T1000 (cell line): ENCODE measurements at regions not wholly inside any gene's neighbourhood (a gene's known extent, or its start where the extent isn't known, plus 50 kb on each side); places are given as distances from the start of the nearest gene placed in this dataset.
"Not testable (repeated sequence)": the region's sequence is repeated elsewhere in the genome, so short reads cannot be mapped to it uniquely, and the experiment has no call there.

Experiments used
- DNase-seq: peaks from one replicate; lab custom pipeline; 2025; ENCODE audit warnings: mixed read lengths; lab: John Stamatoyannopoulos, UW

DNA sequence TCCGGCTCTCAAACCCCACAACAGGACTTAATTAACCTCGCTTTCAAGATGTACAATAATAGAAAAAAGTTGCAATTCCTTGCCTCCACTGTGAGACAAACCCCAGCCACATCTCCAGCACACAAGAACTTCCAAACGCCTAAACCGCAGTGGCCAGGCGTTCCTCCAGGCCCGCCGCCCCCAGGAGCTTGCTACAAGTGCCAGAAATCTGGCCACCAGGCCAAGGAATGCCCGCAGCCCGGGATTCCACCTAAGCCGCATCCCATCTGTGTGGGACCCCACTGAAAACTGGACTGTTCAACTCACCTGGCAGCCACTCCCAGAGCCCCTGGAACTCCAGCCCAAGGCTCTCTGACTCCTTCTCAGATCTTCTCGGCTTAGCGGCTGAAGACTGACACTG, 262.5 kb downstream of the SMARCA2 start:
- DNase-seq, result not testable (repeated sequence)

DNA sequence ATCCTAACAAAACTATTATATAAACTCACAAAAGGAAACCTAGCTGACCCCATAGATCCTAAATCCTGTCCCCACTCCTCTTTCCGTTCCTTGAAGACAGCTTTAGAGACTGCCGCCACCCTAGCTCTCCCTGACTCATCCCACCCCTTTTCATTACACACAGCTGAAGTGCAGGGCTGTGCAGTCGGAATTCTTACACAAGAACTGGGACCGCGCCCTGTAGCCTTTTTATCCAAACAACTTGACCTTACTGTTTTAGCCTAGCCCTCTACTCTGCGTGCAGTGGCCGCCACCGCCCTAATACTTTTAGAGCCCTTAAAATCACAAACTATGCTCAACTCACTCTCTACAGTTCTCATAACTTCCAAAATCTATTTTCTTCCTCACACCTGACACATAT, 264.0 kb downstream of the SMARCA2 start:
- not testable (repeated sequence) for DNase-seq

DNA sequence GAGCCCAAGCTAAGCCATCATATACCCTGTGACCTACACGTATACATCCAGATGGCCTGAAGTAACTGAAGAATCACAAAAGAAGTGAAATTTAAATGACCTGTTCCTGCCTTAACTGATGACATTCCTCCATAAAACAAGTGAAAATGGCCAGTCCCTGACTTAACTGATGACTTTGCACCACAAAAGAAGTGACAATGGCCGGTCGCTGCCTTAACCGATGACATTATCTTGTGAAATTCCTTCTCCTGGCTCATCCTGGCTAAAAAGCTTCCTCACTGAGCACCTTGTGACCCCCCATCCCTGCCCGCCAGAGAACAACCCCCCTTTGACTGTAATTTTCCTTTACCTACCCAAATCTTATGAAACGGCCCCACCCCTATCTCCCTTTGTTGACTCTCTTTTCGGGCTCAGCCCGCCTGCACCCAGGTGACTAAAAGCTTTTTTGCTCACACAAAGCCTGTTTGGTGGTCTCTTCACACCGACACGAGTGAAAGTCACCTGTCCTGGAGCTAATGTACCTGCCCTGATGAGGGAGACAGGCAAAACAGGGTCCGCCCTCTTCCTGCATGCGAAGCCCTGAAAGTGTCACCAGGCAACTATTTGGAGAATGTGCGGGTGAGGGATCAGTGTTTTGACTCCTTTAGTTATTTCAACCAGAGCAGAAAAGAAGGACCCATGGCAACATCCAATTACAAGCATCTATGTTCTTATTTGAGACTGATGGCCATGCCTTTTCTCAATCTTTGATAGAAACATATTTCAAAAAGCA, 266.1 kb downstream of the SMARCA2 start:
- no peak for DNase-seq

DNA sequence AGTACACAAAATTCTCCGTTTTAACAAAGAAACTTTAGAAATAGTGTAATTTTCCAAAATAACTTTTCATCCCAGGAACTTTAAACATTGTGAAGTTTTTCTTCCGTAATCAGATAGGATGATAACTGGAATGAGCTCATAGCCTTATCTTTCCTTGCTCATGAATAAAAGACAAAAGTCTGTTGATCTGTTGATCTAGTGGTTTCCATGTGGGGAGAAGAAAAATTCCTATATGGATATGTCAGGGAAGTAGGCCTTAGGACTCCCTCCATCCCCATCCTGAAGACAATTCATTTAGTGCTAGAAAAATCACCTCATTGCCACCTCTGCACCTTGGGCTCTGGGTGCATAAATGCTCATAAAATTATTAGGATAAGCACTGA, 266.6 kb downstream of the SMARCA2 start:
- no peak for DNase-seq

DNA sequence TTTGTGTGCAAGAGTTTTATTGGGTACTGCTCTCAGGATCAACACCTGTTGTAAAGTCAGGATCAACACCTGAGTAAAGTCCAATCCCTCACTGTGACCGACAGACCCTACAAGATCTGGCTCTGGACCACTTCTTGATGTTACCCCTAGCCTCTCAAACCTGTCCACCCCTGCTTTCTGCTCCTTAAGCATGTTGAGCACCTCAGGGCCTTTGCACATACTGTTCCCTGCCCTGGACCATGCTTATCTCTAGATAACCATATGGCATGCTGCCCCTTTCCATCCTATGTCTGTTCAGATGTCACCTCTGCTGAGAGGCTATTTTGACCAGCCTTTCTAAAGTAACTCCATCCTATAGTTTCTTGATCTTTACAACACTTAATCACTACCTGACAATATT, 269.6 kb downstream of the SMARCA2 start:
- no peak for DNase-seq

DNA sequence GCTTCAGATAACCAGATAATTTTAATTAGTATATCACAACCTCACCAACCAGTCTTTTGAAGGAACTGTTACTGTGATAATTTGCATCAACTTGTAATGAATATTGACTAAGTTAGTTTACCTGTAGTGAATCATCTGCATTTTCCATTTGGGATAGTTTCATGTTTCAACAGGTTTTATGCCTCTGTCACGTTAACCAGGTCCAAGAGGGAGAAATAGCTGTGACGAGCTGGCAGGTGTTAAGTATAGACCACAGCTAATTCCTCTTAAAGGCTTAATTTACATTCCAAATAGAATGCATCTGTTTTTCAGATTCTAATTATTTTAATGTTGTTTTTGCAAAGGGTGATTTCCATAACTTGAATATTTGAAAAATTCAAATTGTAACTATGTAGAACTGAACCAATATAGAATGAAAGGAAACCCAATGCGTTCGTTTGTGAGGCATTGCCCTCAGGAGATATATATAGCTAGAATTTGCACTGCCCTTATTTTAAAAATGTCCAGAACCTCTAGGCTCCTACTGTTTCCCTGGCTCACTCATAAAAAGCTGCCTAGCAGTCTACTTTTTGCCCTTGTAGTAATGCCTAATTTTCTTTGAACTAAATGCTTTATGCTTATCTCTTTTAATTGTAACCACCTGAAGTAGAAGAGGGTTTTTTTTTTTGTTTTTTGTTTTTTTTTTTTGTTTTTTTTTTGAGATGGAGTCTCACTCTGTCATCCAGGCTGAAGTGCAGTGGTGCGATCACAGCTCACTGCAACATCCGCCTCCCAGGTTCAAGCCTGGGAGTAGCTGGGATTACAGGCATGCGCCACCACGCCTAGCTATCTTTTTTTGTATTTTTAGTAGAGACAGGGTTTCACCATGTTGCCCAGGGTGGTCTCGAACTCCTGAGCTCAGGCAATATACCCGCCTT, 270.5 kb downstream of the SMARCA2 start:
- no peak for DNase-seq

DNA sequence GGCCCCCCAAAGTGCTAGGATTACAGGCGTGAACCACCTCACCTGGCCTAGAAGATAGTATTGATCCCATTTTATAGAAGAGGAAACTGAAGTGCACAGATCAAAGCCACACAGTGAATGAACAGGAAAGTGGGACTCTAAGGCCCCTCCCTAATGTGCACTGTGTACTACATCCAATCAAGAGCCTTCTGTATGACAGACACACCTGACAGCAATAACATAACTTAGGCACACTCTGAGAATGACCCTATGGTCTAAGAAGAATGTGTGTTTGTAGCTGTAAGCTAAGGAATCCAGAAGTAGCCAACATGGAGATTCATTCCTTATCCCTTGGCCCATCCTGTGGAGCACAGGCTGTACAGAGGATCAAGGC, 271.2 kb downstream of the SMARCA2 start:
- DNase-seq, result no peak

DNA sequence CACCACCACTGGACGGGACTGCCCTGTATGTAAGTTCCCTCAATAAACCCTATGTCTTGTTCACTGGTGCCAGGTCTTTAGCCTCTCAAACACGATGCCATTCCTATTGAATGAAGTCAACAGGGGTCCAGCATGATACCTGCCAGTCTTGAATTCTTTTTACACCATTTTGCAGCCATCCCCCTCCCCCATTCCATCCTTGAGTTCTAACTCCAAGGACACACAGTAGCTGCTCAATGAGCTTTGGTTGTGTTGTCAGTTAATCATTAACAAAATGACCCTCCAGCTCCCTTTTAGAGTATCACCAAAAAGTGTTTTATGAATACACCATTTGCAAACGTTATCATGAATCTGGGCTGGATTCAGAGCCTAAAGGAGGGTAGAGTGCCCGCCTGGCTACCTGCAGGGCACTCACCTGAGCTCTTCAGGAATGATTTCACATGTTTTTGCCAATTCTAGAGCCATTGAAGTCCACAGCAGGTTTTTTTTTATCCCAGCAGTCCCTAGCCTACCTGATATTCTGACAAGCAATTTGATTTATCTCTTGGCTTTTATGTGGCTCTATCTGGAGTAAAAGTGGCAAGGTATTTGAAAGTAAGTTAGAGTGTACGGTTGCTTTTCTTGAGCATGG, 271.8 kb downstream of the SMARCA2 start:
- no peak for DNase-seq

DNA sequence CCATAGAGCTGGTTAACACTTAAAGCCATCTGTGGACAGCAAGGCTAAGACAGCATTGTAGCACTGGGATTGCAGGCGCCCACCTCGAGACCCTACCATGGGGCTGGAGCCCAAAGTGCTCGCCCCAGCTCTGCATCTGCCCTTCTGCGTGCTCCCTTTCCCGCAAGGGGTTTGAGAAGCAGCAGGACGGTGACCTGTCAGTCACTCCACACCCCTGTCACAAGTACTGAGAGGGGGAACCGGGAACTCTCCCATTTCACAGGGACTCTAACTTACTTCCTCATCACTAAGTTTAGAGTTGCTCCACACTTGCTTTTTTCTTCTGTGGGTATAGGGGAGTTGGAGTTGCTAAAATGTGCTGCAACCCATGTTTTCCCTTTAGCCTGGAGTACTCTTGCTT, 273.2 kb downstream of the SMARCA2 start:
- DNase-seq, result no peak

DNA sequence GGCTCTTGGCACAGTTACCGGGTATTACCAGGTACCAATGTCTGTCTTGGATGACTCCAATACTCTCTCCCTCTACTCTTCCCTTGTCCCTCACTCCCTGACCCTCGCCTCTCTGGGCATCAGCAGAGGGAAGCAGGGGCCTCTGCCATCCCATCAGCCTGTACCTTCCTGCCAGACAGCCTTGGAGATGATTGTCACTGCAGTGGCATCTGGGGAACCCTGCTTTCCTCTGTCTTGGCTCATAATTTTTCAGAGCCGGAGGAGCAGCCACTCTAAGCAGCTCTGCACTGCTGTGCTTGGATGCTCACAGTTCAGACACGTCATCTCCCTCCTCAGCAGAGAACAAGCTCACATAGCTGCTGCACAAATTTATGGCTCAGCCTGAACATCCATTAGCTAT, 274.1 kb downstream of the SMARCA2 start:
- DNase-seq, result no peak

DNA sequence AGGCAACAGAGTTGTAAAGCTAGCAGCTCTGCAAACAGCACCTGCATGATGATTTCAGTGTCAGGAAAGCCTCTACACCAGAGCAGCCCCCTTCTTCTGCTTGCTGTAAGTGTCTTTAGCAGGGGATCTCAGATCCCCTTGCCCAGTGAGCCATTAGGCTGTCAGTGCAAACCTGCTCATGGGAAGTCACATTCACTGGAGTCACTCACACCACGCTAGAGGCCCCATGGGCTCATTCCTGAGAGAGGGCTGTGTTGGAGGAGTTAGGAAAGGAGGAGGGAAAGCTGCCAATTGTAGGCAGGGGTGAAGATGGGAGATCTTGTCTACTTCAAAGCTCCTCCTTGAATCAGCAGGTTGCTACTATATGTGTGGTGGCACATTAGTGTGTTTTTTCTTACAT, 275.2 kb downstream of the SMARCA2 start:
- no peak for DNase-seq

DNA sequence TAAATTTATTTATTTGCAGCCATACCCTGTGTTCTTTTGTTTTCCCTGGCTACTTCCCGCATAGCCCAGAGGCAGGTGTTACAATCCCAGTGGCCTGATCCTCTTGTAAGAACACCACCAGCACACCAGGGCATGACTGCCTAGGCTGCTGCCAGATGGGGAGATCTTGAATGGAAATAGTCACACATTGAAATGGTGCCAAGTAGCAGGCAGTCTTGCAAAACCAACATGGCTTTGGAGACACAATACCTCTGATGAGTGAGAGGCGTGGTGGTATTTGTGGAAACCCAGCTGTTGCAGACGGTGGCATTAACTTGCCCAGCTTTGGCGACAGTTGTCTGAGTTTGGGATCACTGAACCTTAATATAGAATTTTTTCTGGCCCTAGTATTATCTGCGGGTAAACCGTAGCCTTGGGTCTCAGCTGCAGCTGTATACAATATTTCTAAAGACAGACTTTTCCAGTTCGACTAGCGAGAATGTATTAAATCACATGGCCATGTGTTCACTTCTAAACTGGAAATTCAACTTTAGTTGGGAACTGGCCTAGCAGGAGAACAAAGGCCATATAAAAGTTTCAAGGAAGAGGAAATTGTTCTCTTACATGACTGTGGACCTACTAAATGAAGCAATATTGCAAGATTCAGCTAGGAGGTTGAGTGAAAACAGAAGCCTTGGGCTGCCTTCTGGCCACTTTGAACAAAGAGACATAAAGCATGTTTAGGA, 277.0 kb downstream of the SMARCA2 start:
- no peak for DNase-seq

DNA sequence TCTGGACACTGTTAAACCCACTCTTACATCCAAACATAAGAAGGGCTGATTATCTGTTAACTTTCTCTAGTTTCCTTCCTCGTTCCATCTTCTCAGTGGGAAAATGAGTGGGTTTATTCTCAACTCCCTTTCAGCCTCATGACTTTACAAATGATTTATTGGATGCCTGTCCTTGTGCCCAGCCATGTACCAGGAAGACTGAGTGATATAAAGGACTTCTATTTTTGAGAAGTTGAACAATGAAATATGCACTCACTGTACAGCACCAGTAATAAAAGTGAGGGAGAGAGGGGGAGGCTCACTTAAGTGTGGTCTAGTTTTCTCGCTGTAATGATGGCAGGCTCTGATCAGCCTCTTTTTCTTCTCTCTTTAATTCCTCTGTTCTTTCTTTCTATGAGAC, 277.6 kb downstream of the SMARCA2 start:
- no peak for DNase-seq

DNA sequence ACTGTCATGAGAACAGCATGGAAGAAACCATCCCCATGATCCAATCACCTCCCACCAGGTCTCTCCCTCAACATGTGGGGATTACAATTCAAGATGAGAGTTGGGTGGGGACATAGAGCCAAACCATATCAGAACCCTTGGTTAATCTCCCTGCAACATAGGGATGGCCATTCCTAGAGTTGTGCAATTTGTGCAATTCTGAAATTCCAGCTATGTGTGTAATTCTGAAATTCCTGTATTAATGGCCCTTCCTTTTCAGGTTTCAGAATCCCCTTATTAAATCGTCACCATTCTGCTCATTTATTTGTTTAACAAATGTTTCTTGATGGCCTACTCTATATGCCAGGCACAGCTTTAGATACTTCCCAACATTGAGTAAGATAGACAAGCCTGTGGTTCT, 282.6 kb downstream of the SMARCA2 start:
- no peak for DNase-seq

DNA sequence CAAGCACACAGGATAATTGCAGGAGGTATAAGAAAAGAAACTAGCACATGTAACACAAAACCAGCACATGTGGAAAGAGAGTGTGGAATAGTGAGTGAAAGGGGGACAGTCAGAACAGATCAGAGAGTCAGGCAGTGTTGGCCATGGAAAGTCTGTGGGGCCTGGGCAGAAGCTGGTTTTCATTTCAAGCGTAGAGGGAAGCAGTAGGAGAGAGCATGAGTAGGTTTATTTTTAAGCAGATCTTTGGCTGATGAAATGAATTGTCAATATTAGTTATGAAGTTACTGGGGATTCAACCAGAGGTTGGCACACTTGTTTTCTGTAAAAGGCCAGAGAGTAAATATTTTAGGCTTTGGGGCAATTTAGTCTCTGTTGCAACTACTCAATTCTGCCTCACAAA, 283.1 kb downstream of the SMARCA2 start:
- no peak for DNase-seq

DNA sequence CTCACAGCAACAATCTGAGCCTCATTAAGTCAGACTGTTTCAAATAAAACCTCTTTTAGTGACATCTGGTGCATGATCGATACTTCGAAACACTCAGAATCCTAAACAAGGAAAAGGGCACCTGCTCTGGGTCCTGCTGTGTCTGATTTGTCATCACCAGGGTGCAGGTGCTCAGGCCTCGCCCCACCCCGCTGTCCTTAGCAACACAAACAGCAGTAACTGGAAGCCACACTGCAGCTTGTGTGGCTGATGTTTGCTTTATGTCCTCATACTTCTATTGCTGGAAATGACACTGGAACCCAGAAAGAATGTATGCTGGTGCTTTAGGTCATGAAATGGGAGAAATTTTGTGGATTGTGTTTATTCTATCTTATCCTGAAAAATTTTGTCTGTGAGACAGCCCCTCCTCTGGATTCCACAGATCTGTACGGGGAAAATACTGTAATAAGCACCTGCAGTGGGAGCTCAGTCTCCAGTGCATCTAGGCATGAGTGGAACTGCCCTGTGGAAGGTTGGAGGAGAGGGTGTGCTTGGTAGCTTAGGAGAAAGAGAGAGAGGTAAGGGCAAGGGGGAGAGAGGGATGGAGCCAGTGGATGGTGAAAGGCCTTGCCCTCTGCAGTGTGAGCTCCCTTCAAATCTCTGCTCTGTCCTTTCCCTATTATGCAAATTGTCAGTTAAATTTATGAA, 284.2 kb downstream of the SMARCA2 start:
- DNase-seq, result no peak

DNA sequence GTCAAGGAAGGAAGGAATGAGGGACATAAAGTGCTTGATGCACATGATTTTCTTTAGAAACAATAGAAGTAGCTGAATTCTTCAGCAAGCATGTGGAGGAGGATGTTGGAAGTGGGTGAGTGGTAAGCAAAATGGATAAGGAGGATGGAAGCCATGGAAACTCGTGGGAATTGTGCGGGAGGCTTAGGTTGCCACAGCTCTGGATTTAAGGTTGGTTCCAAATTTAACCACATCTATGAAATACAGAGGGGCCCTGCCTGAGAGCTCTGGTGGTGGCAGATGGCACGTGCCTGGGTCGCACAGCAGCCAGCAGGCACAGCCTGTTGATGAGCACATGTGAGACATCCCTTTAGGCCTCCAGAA, 284.7 kb downstream of the SMARCA2 start:
- DNase-seq, result no peak

DNA sequence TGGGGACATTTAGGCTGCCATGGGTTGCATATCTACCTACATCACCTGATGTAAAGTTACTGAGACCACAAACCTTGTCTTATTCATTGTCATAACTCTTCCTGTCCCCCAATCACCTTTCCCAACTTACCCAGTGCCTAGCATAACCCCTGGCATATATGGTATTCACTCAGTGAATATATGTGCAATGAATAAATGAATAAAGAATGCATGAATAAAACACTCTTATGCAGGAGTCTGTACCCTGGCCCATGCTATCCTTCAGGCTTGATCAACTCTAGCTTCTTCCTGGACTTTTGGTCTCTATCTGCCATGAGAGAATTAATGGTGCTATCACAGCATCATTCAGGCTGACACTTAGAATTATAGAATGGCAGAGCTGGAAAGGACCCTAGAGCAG, 285.2 kb downstream of the SMARCA2 start:
- no peak for DNase-seq

DNA sequence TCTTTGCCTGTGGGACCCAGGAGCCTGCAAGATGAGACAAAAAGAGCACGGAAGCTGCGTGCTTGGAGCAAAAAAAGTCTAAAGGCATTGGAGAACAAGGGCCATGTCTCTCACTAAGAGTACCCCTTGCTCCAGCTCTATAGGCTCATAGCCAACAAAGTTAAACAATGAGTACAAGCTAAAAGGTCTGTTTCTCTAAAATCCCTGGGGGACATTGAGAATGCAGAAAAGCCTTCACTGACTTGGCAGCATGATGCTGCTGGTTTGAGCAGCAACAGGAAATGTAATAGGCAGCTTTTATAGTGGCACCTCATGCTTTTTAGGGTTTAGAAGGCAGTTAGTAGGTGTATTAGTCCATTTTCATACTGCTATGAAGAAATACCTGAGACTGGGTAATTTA, 287.5 kb downstream of the SMARCA2 start:
- no peak for DNase-seq

DNA sequence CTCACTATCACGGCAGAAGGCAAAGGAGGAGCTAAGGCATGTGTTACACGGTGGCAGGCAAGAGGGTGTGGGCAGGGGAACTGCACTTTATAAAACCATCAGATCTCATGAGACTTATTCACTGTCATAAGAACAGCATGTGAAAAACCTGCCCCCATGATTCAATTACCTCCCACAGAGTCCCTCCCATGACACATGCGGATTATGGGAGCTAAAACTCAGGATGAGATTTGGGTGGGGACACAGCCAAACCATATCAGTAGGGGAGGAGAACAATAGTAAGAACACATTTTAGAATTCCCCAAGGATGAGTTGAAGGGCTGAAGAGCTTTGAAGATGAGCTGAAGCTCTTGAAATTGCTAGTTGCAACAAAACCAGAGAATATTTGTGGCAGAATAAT, 287.9 kb downstream of the SMARCA2 start:
- no peak for DNase-seq

DNA sequence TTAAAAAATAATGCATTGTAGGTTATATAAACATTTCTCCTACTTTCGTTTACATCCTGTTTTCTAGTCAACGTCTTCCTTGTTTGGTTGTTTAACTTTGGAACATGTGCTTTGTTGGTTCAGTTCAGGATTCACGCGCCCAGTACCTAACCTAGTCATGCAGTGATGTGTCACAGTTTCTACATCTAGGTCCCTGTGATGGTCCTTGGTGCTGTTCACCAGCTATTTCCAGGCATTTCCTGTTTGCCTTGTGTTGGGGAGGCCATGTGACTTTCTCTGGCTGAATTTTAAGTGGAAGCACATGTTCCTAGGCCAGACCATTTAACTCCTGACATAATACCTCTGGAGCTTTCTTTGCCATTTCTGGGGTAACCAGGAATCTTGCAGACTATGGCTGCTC, 292.3 kb downstream of the SMARCA2 start:
- no peak for DNase-seq

DNA sequence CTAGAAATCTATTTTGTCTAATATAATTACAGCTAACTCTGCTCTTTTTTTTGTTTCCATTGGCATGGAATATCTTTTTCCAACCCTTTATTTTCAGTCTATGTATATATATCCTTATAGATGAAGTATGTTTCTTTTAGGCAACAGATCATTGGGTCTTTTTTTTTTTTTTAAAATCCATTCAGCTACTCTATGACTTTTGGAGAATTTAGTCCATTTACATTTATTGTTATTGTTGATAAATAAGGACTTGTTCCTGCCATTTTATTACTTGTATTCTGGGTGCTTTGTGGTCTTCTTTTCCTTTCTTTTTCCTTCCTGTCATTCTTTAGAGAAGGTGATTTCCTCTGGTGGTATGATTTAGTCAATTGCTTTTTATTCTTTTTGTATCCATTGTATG, 296.8 kb downstream of the SMARCA2 start:
- DNase-seq, result no peak
